NCI-H526 treated with DMSO at 0.1 percent for 48 hours (cell line): ENCODE measurements at regions not wholly inside any gene's neighbourhood (a gene's known extent, or its start where the extent isn't known, plus 50 kb on each side); places are given as distances from the start of the nearest gene placed in this dataset.
"Not testable (repeated sequence)": the region's sequence is repeated elsewhere in the genome, so short reads cannot be mapped to it uniquely, and the experiment has no call there.

ENCODE experiments used
- DNase-seq: peaks from one replicate; lab custom pipeline; 2025; lab: John Stamatoyannopoulos, UW

DNA sequence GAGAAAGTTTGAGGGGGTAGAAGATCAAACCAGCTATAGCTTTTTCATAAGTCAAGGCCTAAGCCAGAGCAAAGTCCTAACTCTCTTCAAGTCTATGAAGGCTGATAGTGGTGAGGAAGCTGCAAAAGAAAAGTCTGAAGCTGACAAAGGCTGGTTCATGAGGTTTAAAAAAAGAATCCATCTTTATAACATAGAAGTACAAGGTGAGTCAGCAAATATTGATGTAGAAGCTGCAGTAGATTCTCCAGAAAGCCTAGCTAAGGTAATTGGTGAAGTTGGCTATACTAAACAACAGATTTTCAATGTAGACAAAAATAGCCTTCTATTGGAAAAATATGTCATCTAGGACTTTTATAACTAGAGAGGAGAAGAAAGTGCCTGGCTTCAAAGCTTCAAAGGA lies 141.4 kb upstream of the ZNF521 start:
- no peak for DNase-seq

DNA sequence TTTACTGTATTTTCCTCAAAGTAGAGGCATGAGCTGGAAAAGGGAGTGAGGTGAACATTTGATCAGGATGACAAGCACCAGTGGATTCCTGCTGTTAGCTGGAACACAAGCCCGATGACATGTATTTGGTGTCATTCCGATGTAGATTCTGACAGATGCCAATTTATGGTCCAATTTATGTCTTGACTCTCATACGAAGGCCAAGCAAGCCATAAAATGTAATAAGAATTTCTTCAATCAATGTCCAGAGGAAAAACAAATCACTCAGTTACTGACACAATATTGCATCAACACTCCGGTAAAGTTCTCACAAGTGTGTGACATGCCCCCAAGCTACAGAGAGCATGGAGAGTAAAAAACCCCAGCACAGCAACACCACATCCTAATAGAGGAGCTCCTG lies 138.3 kb upstream of the ZNF521 start:
- no peak for DNase-seq

DNA sequence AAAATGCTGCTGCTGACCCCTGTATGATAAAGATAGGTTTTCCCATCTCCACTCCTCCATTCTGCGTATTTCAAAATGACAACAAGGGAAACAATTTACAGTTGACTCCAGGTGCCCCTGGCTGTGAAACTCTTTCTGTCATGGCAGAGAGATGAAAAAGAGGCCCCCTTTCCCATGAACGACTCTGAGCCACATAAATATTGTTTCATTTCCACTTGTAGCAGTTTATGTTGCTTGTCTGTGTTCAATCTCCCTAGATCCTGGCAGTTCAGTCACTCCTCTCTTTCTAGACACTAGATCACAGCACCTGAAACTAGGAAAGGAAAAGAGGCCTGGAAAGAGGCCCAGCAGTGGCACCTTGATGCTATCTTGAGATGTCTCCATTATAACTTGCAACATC lies 121.0 kb upstream of the ZNF521 start:
- DNase-seq = no peak

DNA sequence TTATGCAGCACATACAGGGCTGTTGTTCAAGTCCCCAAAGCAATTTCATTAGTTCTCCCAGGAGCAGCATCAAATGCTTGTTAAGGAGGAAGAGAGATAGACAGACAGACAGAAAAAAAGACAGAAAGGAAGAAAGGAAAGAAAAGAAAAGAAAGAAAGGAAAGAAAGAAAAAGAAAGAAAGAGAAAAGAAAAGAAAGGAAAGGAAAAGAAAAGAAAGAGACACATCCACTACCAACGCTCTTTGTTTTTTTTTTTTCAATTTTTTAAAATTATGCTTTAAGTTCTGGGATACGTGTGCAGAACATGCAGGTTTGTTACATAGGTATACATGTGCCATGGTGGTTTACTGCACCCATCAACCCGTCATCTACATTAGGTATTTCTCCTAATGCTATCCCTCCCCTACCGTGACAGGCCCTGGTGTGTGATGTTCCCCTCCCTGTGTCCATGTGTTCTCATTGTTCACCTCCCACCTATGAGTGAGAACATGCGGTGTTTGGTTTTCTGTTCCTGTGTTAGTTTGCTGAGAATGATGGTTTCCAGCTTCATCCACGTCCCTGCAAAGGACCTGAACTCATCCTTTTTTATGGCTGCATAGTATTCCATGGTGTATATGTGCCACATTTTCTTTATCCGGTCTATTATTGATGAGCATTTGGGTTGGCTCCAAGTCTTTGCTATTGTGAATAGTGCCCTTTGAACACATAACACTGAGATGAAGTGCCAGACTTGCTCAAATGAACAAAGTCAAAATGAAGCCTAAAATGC lies 119.0 kb upstream of the ZNF521 start:
- not testable (repeated sequence) for DNase-seq

DNA sequence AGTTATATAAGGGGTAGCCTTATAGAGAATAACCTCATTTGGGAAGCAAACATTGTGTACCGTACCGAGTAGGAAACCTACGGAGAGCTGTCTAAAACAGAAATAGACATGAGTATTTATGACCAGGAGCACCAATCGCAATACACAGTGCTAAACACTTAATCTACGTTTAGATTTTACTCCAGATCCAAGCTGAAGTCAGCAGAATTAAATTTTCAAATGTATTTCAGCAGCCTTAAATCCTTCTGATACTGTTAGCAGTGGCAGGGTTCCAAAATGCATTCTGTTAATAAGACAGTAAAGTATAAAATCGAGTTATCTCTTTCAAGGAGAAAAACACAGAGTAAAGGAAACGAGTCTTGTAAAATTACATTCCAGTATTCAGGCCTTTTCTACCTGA lies 118.1 kb upstream of the ZNF521 start:
- no peak for DNase-seq

DNA sequence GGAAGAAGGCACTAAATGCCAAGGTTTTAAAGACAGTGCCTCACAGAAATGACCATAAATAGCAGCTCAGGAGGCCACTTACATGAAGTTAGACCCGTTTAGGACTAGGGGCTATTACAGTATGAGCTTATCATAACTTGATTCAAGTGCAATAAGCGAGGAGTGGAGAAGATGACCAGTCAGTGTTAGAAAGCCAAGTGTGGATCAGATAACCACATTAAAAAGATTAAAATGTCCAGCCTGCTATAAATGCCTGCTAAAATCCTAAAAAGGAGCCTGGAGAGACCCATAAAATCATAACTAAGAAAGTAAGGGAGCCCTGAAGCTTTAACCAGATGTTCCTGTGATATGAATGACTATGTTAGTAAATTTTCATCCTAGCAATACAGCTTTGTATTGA lies 117.5 kb upstream of the ZNF521 start:
- no peak for DNase-seq

DNA sequence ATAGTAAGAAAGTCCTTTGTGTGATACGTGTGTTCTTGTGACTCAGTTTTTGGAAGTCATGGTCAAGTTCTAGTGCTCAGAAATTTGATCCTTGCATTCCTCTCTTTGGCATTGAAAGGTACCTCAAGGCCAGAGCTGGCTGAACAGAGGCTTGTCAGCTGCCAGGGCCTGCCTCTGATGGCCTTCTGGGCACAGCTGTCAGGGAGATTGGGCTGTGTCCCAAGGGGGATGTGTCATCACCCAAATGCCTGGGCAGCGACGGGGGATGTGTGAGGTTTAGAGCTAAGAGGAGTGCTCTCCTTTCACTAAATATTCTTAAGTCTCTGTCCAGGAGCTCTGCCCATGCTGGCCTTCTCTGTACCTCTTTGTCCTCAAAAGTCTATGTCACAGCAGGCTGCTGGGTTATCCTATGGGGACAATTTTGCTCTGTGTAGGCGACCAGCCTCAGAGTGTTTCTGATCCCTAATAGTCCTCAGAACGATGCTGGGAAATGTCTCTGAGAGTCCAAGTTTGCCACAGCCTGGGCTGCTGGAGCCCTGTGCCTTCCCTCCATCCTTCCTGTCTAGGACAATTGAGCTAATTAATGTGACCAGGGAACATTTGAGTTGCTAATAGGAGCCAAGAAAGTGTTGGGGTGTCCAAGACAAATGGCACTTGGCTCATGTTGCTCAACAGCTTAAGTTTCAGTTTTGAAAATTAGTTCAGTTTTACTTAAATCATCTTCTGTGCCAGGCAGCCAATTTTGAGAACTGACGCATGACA lies 115.4 kb upstream of the ZNF521 start:
- no peak for DNase-seq

DNA sequence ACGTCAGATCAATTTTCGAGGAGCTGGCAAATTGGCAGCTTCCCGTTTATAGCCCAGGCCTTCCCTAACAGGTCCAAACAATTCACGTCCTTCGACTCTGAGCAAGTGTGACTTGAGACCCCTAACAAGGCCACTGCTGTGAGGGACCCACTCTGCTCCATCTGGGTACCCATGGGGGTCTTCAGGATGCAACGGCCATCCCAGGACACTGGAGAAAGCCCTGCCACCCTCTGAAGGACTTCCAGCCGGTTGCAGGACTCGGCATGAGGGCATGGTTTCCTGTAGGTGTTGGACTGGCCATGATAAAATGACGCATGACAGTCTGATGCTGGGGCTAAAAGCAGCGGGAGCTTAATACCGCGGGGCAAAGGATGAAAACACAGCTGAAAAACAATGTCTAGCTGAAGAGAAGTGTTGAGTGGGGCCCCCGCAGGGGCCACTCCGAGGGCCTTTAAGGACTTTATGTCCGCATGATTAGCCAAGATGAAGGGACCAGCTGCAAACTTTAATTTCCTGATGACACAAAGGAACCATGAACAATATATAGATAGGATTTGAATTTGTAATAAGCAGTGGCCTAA lies 113.3 kb upstream of the ZNF521 start:
- DNase-seq = no peak

DNA sequence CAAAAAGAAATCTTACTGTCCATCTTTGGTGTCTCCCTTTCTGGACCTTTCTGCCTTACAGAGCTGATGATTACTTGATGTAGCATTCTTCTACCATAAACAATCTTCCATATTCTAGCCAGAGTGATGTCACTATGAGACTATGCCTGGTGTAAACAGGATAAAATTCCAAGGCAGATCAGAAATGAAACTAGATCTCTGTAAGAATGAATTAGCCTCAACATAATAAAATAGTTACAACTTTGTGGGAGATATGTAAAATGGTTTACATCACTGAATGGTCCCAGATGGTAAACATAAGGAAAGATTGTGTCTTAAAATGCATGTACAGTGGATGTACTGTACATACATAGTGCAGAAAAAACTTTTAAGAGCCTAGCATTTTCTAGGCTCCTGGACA lies 112.3 kb upstream of the ZNF521 start:
- no peak for DNase-seq

DNA sequence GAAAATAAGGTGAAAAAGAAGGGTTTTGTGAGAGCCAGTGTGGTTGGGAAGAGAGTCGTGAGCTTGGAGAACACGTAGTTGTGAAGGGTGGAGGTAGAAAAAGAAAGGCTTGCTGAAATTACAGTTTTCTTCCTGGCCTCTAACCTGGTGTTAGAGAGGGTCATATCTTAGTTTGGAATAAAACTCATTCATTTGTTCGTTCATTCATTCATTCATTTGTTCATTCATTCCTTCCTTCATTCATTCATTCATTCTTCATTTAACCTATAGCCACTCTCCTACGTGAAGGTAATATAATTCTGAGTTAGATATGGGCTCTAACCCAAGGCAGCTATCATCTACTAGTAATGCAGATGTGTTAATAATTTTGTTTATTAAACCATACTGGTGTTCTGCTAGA lies 111.8 kb upstream of the ZNF521 start:
- DNase-seq = no peak

DNA sequence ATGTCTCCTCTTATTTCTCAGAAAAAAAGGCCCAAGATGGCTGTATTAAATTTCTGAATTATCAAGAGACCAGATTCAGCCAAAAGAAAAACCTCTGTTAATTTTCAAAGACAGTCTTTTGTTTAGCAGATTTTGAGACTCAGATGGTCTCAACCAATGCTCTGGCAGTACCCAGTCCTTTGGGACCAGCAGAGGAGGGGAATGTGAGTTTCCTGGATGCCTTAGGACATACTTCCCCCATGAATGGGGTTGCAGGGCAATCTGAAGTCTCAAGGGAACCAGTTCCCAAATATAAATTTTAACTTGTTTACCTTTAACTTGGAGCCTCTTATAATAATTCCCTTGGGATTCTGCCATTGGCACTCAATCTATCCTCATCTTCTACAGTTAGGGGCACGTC lies 107.8 kb upstream of the ZNF521 start:
- no peak for DNase-seq

DNA sequence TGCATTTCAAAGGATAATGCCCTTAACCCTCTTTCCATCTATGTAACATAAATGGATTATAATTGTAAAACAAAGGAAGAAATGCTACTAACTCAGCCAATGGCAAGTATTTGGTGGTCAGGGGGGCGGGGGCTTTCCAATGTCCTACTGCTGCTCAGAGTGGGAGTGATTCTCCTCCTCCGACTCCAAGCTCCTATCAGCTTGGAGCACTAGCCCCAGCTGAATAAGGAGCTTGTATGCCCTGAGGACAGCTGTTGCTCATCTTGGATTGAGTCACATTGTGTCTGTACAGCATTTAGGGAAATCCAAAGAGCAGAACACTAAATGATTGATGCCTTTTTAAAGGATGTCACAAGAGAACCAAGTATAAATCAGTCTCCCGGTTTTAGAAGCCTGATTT lies 105.6 kb upstream of the ZNF521 start:
- no peak for DNase-seq

DNA sequence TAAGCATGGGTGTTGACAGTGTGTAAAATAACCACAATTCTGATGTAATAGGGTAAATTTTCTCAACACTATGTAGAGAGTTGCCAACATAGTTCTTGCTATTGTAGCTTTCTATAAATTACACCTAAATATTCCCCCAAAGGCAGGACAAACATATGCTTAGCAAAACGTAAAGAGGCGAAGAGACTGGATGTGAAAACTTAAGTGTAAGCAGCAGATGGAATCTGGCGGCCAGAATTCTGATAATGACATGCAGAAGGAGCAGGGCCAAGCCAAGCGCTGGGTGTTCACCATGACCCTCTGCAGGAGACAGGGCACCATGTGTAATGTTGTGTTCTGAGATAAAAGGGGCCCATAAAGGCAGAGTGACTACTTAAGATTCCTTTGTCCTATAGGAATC lies 105.2 kb upstream of the ZNF521 start:
- no peak for DNase-seq

DNA sequence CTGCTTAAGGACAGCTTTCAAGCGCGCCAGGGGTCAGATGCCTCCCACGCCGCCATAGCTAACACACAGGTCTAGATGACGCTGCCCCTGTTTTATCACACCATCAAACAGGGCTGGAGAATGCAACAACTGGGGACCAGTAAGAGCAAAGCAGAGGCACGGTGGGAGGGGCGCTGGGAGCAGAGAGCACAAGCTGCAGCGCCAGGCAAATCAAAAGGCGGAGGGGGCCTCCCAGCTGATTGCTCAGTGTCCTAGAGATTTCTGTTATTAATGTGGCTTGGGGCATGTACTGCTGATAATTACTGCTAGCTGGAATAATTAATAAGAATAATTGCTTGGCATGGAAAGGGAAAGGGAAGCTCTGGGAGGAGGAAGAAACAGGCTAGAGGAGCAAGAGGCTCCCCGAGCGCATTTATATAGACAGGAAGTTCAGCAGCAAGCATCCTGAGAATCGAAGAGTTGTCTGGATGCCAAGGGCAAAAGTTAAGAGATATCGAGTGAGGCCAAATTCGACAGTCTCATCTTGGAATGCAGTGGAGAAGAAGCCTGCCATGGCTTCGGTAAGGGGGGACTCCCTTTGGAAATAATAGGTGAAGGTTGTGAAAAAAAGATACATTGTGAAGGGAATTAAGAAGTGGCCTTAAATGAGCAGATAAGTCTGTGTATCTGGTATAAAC lies 104.5 kb upstream of the ZNF521 start:
- DNase-seq = no peak

DNA sequence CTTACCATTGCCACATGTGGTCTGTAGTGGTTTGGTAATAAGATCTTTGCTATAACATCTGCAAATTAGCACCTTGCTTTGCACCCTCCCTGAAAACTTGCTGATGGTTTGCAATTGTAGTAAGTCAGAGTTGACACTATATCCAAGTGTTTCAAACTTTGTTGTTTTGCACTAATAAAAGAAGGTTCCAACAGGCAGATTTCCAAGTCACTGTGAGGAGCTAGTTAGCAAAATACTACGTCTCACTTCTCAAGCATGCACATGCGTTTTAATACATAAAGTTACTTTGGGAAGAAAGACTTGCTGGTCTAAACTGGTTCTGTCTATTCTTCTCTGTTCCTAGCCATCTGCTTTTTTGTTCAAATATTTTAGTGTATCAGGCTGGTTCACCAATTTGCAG lies 103.7 kb upstream of the ZNF521 start:
- no peak for DNase-seq

DNA sequence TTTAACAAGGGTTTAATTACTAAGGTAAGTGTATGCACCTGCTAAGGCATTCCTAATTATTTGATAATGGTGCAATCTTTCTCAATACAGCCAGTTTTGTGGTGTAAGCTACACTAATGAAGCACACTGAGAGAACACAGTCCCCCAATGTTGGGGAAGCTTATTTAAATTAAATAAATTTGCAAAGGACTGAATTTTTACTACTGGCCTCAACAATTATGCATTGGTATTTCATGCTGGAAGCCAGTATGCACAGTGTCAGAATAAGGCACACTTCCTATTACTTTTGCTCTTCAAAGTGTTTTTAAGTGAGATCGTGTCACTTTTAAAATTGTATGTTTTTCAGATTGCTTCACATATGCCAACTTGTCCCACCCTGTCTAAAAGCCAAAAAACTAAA lies 103.2 kb upstream of the ZNF521 start:
- no peak for DNase-seq

DNA sequence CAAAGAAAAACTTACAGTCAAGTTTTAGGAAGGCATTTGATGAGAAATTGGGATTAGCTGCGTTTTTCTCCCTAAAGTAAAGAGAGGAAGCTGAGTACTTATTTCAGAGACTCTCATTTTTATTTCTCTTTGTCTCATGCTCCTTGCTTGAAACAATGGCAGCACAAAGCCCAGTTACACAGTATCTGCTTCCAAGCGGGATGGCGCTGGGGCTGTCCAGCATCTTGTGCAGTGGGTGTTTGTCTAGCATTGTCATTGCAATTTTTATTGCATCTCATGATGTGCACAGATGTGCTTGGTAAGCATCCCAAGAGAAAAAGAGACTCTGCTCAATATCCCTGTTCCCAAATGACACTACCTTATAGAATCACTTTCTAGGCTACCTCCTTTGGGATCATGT lies 102.8 kb upstream of the ZNF521 start:
- DNase-seq = no peak

DNA sequence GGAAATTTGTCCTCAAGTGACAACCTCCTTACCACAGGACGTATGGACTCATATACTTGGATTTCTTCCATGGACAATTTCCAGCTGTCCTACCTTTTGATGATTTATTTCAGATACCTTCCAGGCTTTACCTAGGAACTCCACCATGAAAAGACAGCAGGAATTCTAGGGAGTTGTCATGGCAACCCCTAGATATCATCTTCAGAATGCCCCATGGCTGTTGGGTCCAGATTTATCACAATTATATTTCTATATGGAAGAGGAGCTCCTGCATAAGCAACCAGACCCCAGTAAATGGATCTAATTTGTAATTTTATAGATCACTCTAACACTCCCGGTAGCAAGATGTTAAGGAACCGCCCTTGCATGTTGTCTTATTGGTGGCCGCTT lies 102.3 kb upstream of the ZNF521 start:
- DNase-seq = no peak

DNA sequence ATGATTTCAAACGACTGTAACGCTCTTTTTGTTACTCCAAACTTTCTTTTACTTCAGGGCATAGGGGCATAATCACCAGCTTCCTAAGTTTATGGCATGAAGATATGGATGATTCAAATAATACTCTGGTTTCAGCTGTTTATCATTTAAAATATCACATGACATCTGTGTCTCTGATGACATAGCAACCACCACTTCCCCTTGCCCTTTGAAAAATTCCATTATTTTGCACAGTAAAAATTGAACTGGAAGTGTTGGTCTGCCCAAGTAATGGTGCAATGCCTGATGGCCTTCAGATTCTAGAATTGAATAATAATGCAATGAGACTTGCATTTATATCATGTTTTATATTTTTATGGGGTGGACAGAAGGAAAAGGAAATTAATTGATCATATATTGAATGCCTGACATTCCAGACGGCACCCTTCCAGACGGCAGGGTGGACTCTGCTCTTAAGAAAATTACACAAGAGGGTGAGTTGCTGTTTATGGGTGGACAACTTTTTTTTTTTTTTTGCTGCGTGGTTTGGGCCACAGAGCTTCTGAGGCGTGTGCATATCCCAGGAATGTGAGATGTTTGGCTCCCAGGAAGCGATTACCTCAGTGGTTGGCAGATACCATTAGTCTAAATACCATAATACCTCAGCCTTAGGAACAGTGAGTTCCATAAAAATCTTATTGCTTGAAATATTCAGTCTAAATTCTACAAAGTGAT lies 101.7 kb upstream of the ZNF521 start:
- no peak for DNase-seq

DNA sequence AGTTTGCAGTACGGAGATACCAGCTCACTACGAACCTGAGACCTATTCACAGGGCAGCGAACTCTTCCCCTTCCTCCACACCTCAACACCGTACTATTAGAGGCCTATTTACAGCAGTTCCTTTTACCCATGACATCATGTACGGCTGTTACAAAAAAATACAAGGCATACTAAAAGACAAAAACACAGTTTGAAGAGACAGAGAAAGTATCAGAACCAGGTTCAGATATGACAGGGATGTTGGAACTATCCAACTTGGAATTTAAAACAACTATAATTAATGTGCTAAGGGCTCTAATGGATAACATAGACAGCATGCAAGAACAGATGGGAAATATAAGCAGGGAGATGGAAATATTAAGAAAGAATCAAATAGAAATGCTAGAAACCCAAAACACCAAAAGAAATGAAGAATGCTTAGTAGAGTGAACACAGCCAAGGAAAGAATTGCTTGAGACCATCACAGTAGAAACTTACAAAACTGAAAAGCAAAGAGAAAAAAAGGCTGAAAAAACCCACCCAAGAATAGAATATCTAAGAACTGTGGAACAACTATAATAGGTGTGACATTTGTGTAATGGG lies 99.2 kb upstream of the ZNF521 start:
- no peak for DNase-seq

DNA sequence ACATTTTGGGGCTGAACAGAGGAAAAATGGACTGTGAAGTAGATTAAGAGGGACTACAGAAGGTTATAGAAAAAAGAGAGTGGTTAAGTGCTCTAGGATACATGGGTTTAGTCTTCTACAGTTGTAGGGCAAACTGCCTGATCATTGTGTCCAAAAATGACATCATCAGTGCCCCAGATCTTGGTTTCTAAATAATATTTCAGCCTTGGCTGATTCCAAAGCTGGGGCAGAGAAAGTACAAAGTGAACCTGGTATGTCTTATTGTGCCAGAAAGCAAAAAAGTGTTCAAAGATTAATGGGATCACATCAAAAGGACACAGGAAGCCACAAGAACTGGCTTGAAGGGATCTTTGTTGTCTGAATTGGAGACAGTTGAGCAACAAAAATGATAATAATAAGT lies 97.1 kb upstream of the ZNF521 start:
- no peak for DNase-seq

DNA sequence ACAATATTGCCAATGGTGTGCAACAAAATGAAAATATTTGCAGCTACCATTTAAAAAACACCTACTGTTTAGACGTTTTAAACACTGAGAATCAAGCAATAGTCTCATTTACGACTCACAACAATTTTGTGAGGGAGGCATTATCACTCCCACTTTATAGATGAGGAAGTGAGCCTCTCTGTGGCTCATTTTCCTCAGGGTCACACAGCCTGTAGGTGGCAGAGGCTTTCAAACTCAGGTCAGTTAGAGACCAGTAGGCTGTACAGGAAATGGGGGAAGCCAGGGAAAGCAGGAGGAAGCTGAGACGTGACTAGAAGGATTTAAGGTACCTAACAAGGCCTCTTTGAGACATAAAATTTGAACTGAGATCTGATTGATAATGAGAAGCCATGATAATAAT lies 95.0 kb upstream of the ZNF521 start:
- no peak for DNase-seq
